ENCODE measurements at regions not wholly inside any gene's neighbourhood (a gene's known extent, or its start where the extent isn't known, plus 50 kb on each side); places are given as distances from the start of the nearest gene placed in this dataset.

DNA sequence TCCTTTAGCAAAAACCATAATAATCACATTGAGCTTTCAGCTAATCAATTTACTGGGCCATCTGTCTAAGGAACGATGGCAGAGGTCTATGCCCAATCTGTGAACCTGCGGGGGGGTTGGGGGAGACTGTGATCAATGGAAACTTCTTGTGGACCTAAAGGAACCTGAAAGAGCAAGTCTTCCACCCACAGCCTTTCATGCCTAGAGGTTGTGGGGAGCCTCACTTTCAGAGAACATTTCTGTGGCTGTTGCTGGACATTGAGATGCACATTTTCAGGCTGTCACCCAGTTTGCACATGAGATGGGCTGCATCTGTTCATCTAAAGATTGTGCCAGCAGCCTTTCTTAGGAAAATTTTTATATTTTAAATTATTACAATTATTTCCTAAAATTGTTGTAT lies 310.0 kb upstream of the SPTLC3 start:
- Histone ChIP-seq H3K27me3 (ENCODE audit: low read length) (no peaks in the 10 kb centered on the region), H3K9me2 (replicated peaks; ENCODE audit: insufficient read depth, low read length) (no peaks in the 10 kb centered on the region; the same call in 1 of the 2 replicates), H4K20me1 (ENCODE audit: low read depth, low read length) (no peaks in the 10 kb centered on the region), H3K9ac (ENCODE audit: low read length) (no peak overlapping the region), H2AFZ (ENCODE audit: low read depth, low read length, severe bottlenecking) (no peak overlapping the region), H3K9me3 (ENCODE audit: insufficient read depth, low read length) (no peaks in the 10 kb centered on the region), H3K79me2 (ENCODE audit: insufficient read depth, low read length) (no peaks in the 10 kb centered on the region), H3K4me2 (ENCODE audit: low read depth, low read length, poor library complexity, severe bottlenecking) (no peak overlapping the region), H3K36me3 (ENCODE audit: low read length) (no peaks in the 10 kb centered on the region), H3K27ac (ENCODE audit: low read depth, low read length) (no peak overlapping the region), H3F3A (ENCODE audit: insufficient read depth) (no peaks in the 10 kb centered on the region), H3K4me3 (ENCODE audit: insufficient read depth, low read length, poor library complexity, severe bottlenecking) (no peak overlapping the region)
- TF ChIP-seq EZH2phosphoT487 (conservative IDR thresholded peaks at IDR 0.05; ENCODE audit: low read length): no peak
- TF ChIP-seq, protein P1, sequence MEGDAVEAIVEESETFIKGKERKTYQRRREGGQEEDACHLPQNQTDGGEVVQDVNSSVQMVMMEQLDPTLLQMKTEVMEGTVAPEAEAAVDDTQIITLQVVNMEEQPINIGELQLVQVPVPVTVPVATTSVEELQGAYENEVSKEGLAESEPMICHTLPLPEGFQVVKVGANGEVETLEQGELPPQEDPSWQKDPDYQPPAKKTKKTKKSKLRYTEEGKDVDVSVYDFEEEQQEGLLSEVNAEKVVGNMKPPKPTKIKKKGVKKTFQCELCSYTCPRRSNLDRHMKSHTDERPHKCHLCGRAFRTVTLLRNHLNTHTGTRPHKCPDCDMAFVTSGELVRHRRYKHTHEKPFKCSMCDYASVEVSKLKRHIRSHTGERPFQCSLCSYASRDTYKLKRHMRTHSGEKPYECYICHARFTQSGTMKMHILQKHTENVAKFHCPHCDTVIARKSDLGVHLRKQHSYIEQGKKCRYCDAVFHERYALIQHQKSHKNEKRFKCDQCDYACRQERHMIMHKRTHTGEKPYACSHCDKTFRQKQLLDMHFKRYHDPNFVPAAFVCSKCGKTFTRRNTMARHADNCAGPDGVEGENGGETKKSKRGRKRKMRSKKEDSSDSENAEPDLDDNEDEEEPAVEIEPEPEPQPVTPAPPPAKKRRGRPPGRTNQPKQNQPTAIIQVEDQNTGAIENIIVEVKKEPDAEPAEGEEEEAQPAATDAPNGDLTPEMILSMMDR (IDR thresholded peaks at IDR 0.05; ENCODE audit: insufficient read depth, low read length, poor library complexity, severe bottlenecking): no peak

DNA sequence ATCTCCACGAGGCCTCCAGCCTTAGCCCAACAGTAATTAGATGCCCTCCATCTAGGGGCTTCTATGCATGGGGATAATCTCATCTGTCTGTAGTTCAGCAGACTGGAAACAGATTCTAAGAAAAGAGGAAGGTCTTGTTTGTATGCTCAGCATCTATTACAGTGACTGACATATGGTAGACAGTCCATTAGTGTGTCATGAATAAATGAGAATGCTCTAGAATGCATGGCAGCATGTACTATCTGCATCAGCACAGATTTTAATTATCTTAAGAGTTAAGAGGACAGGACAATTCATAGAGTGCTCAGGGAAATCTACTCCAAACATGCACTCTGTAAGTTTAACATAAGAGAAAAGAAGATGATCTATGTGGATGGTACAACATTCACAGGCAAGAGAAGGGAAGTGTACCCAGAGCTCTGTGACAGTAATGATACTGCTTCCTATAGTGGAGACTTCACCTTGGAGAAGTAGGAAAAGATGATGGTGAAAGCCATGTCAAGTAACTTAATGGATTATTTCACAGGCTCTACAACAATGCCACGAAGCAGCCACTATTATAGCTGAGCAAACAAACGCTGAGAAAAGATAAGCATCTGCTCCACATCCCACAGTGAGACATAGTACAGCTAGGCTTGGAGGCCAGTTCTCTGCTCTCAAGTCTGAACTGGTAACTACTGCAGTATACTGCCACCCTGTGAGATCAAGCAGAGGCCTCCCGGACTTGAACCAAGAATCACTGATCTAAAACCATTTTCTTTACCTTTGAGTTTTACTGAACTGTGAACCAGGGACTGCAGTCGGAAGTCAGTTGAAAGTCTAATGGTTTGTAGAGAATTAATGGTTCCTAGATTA lies 309.2 kb upstream of the SPTLC3 start:
- H3K9me3 ChIP-seq (ENCODE audit: insufficient read depth, low read length): no peaks in the 10 kb centered on the region
- no peaks in the 10 kb centered on the region for H4K20me1 ChIP-seq (ENCODE audit: low read depth, low read length)
- no peaks in the 10 kb centered on the region for H3K36me3 ChIP-seq (ENCODE audit: low read length)
- H3K9me2 ChIP-seq (replicated peaks; ENCODE audit: insufficient read depth, low read length): no peaks in the 10 kb centered on the region; the same call in 1 of the 2 replicates
- no peak overlapping the region for H3K4me3 ChIP-seq (ENCODE audit: insufficient read depth, low read length, poor library complexity, severe bottlenecking)
- no peak overlapping the region for H3K4me2 ChIP-seq (ENCODE audit: low read depth, low read length, poor library complexity, severe bottlenecking)
- no peaks in the 10 kb centered on the region for H3K79me2 ChIP-seq (ENCODE audit: insufficient read depth, low read length)
- TF ChIP-seq, protein P1 (IDR thresholded peaks at IDR 0.05; ENCODE audit: insufficient read depth, low read length, poor library complexity, severe bottlenecking): no peak
- no peak for TF ChIP-seq EZH2phosphoT487 (conservative IDR thresholded peaks at IDR 0.05; ENCODE audit: low read length)
- H3K9ac ChIP-seq (ENCODE audit: low read length): no peak overlapping the region
- H3F3A ChIP-seq (ENCODE audit: insufficient read depth): no peaks in the 10 kb centered on the region
- H2AFZ ChIP-seq (ENCODE audit: low read depth, low read length, severe bottlenecking): no peak overlapping the region
- H3K27me3 ChIP-seq (ENCODE audit: low read length): no peaks in the 10 kb centered on the region
- H3K27ac ChIP-seq (ENCODE audit: low read depth, low read length): no peak overlapping the region

DNA sequence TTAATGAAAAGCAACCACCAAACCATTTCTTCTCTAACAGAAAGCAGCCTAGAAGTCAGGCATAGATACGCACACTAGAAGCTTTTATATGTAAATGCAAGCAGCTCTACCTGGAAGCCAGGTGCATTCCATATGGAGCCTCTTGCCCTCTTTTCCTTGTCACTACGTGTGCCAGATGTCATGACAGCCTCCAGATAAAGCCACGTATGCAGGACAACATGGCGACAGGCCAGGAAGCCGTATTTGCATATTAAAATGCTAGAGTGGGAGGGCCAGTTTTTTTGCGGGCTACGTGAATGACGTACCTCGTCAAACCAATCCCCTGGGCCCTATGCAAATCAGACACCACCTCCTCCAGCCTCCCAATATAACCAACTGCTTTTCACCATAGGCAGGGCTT lies 308.1 kb upstream of the SPTLC3 start:
- Histone ChIP-seq H3K4me2 (ENCODE audit: low read depth, low read length, poor library complexity, severe bottlenecking) (no peak overlapping the region), H3K9me3 (ENCODE audit: insufficient read depth, low read length) (no peaks in the 10 kb centered on the region), H3K9me2 (replicated peaks; ENCODE audit: insufficient read depth, low read length) (no peaks in the 10 kb centered on the region; the same call in 1 of the 2 replicates), H3K79me2 (ENCODE audit: insufficient read depth, low read length) (no peaks in the 10 kb centered on the region), H2AFZ (ENCODE audit: low read depth, low read length, severe bottlenecking) (no peak overlapping the region), H3K27ac (ENCODE audit: low read depth, low read length) (no peak overlapping the region), H3K4me3 (ENCODE audit: insufficient read depth, low read length, poor library complexity, severe bottlenecking) (no peak overlapping the region), H3K9ac (ENCODE audit: low read length) (no peak overlapping the region), H3K36me3 (ENCODE audit: low read length) (no peaks in the 10 kb centered on the region), H3K27me3 (ENCODE audit: low read length) (no peaks in the 10 kb centered on the region), H4K20me1 (ENCODE audit: low read depth, low read length) (no peaks in the 10 kb centered on the region), H3F3A (ENCODE audit: insufficient read depth) (no peaks in the 10 kb centered on the region)
- TF ChIP-seq, protein P1 (IDR thresholded peaks at IDR 0.05; ENCODE audit: insufficient read depth, low read length, poor library complexity, severe bottlenecking): no peak
- no peak for TF ChIP-seq EZH2phosphoT487 (conservative IDR thresholded peaks at IDR 0.05; ENCODE audit: low read length)
